Neutrophil (primary cell): ENCODE measurements at regions not wholly inside any gene's neighbourhood (a gene's known extent, or its start where the extent isn't known, plus 50 kb on each side); places are given as distances from the start of the nearest gene placed in this dataset.

Source experiments
- H3K27ac ChIP-seq: fragments of 200-600 bp; sonication (generic); 2 replicates; pipeline ENCODE4 v1.5.1; 2016; ENCODE audit warnings: mild to moderate bottlenecking, moderate library complexity
- H3K27me3 ChIP-seq: fragments of 200-600 bp; sonication (generic); 2 replicates; pipeline ENCODE4 v1.6.0; 2016; ENCODE audit warnings: mild to moderate bottlenecking
- H3K36me3 ChIP-seq: fragments of 200-600 bp; sonication (generic); 2 replicates; pipeline ENCODE4 v1.5.1; 2017
- H3K4me1 ChIP-seq, 2 experiments: fragments of 200-600 bp in 1 of 2; sonication (generic) in 1 of 2; 1 replicate in 1 of 2; 2 replicates in 1 of 2; pipeline versions ENCODE4 v1.5.1 to v1.6.1; 2013 to 2016; ENCODE audit warnings: low read depth in 1 of 2, low read length in 1 of 2, mild to moderate bottlenecking in 1 of 2, moderate library complexity in 1 of 2; ENCODE audit not compliant: control insufficient read depth in 1 of 2, insufficient read depth in 1 of 2
- H3K4me3 ChIP-seq, 2 experiments: fragments of 200-600 bp in 1 of 2; sonication (generic) in 1 of 2; 1 replicate in 1 of 2; 2 replicates in 1 of 2; pipeline ENCODE4 v1.5.1; 2013 to 2016; ENCODE audit warnings: low read depth in 1 of 2, low read length in 1 of 2, mild to moderate bottlenecking in 1 of 2, moderate library complexity in 1 of 2
- H3K9me3 ChIP-seq: fragments of 200-600 bp; sonication (generic); 2 replicates; pipeline ENCODE4 v1.5.1; 2016
- CTCF ChIP-seq: fragments of 200-600 bp; sonication (generic); IDR thresholded peaks from 2 replicates; pipeline ENCODE4 v1.5.1; 2016; ENCODE audit warnings: antibody characterized with exemption

- TF ChIP-seq CTCF, result no peak
- no peaks in the 10 kb centered on the region for H3K4me1 ChIP-seq
- no peak overlapping the region for H3K4me3 ChIP-seq
- no peak overlapping the region for H3K27ac ChIP-seq
- no peaks in the 10 kb centered on the region for H3K27me3 ChIP-seq
- H3K9me3 ChIP-seq, result no peaks in the 10 kb centered on the region
- no peaks in the 10 kb centered on the region for H3K36me3 ChIP-seq
Measured at GRCh38 chr5:24142341-24142740, 502.4 kb downstream of the CDH10 start.

- H3K27me3 ChIP-seq, result no peaks in the 10 kb centered on the region
- H3K36me3 ChIP-seq, result no peaks in the 10 kb centered on the region
- no peak for TF ChIP-seq CTCF
- H3K9me3 ChIP-seq, result no peaks in the 10 kb centered on the region
- H3K27ac ChIP-seq, result no peak overlapping the region
- H3K4me3 ChIP-seq, result no peak overlapping the region
- no peaks in the 10 kb centered on the region for H3K4me1 ChIP-seq
Measured at GRCh38 chr5:24145806-24146205, 499.0 kb downstream of the CDH10 start.

GRCh38 chr5:24161559-24161958 lies 483.2 kb downstream of the CDH10 start:
- H3K9me3 ChIP-seq, result no peaks in the 10 kb centered on the region
- no peak overlapping the region for H3K4me3 ChIP-seq
- TF ChIP-seq CTCF, result no peak
- H3K36me3 ChIP-seq, result no peaks in the 10 kb centered on the region
- no peaks in the 10 kb centered on the region for H3K4me1 ChIP-seq
- H3K27me3 ChIP-seq, result no peaks in the 10 kb centered on the region
- H3K27ac ChIP-seq, result no peak overlapping the region

- Histone ChIP-seq H3K27me3 (no peaks in the 10 kb centered on the region), H3K9me3 (no peaks in the 10 kb centered on the region), H3K36me3 (no peaks in the 10 kb centered on the region), H3K4me1 (no peaks in the 10 kb centered on the region), H3K27ac (no peak overlapping the region), H3K4me3 (no peak overlapping the region)
- TF ChIP-seq CTCF, result no peak
Measured at GRCh38 chr5:24162343-24162742, 482.4 kb downstream of the CDH10 start.

GRCh38 chr5:24163091-24163490 lies 481.7 kb downstream of the CDH10 start:
- Histone ChIP-seq H3K9me3 (no peaks in the 10 kb centered on the region), H3K36me3 (no peaks in the 10 kb centered on the region), H3K27ac (no peak overlapping the region), H3K4me3 (no peak overlapping the region), H3K27me3 (no peaks in the 10 kb centered on the region), H3K4me1 (no peaks in the 10 kb centered on the region)
- TF ChIP-seq CTCF, result no peak

- H3K4me3 ChIP-seq, result no peak overlapping the region
- no peak for TF ChIP-seq CTCF
Measured at GRCh38 chr5:24167806-24168205, 477.0 kb downstream of the CDH10 start.

More at GRCh38 chr5:24167806-24168205, 477.0 kb downstream of the CDH10 start:
- Histone ChIP-seq H3K27me3 (no peaks in the 10 kb centered on the region), H3K27ac (no peak overlapping the region), H3K36me3 (no peaks in the 10 kb centered on the region), H3K4me1 (no peaks in the 10 kb centered on the region), H3K9me3 (no peaks in the 10 kb centered on the region)
